K562 (cell line): ENCODE measurements at regions not wholly inside any gene's neighbourhood (a gene's known extent, or its start where the extent isn't known, plus 50 kb on each side); places are given as distances from the start of the nearest gene placed in this dataset.

ENCODE experiments used
- ATAC-seq: fragments of 200-7000 bp; cut with Tn5 transposase; 3 replicates; pipeline ENCODE4 v1.9.1; 2020; ENCODE audit warnings: moderate library complexity
- BruUV-seq: library from RNA; stranded (reverse); fragments of 400-500 nt; replicated peaks from 2 replicates; lab custom pipeline; 2021; lab: Mats Ljungman, UMichigan
- CTCF ChIA-PET: fragments of 300-600 bp; formaldehyde crosslinking; extraction: SDS; loops from one replicate; lab custom pipeline; 2021; ENCODE audit warnings: low intra/inter-chr PET ratio; lab: Yijun Ruan, JAX
- POLR2A ChIA-PET: fragments of 300-600, 350-650 bp; sonication (Branson Sonifier 250); formaldehyde crosslinking; extraction: SDS; loops from one replicate; lab custom pipeline; 2021; ENCODE audit warnings: antibody characterized with exemption, inconsistent platforms; lab: Yijun Ruan, JAX
- DNase-seq, 4 experiments: peaks; one replicate each; pipeline versions ENCODE4 v3.0.0 to v3.0.0-alpha.2; 2011 to 2018; ENCODE audit warnings: low spot score in 3 of 4, mixed read lengths in 3 of 4; ENCODE audit errors: extremely low read depth in 1 of 4
- FAIRE-seq: peaks from 2 replicates; lab custom pipeline; 2011; peaks lifted over from hg19 to GRCh38; lab: Jason Lieb, UNC
- H2AFZ ChIP-seq: 2 replicates; pipeline ENCODE4 v1.6.0; 2011; ENCODE audit warnings: low read depth, low read length, control low read depth, inconsistent platforms
- H3K27ac ChIP-seq: fragments of 200-600 bp; 3 replicates; pipeline ENCODE4 v1.8.0; 2011; ENCODE audit warnings: low read depth, mild to moderate bottlenecking, control low read depth, inconsistent platforms, low read length, moderate library complexity, mixed read lengths; ENCODE audit errors: extremely low read depth
- H3K27me3 ChIP-seq, 2 experiments: fragments of 300-600 bp in 1 of 2; 2 replicates in 1 of 2; 3 replicates in 1 of 2; pipeline versions ENCODE4 v1.6.0 to v1.8.0; 2011; ENCODE audit warnings: inconsistent platforms in 2 of 2, low read length in 2 of 2, mild to moderate bottlenecking in 1 of 2, mixed read lengths in 1 of 2, moderate library complexity in 1 of 2; ENCODE audit not compliant: control insufficient read depth in 2 of 2, insufficient read depth in 2 of 2
- H3K36me3 ChIP-seq: fragments of 300-600 bp; 3 replicates; pipeline ENCODE4 v1.8.0; 2011; ENCODE audit warnings: mild to moderate bottlenecking, low read length, inconsistent platforms; ENCODE audit not compliant: control insufficient read depth, insufficient read depth
- H3K4me1 ChIP-seq, 2 experiments: fragments of 200-600 bp in 1 of 2; replicated peaks in 1 of 2; 2 replicates in 1 of 2; 3 replicates in 1 of 2; pipeline versions ENCODE4 v1.5.1 to v1.8.0; 2011; ENCODE audit warnings: inconsistent platforms in 2 of 2, low read length in 2 of 2, mild to moderate bottlenecking in 1 of 2, mixed read lengths in 1 of 2, moderate library complexity in 1 of 2; ENCODE audit not compliant: control insufficient read depth in 2 of 2, insufficient read depth in 2 of 2
- H3K4me2 ChIP-seq: 2 replicates; pipeline ENCODE4 v1.6.1; 2011; ENCODE audit warnings: low read length, control low read depth, inconsistent platforms, mixed read lengths; ENCODE audit not compliant: insufficient read depth
- H3K4me3 ChIP-seq: fragments of 200-600 bp; sonication (generic), shearing (Covaris generic); 2 replicates; pipeline ENCODE4 v1.5.1; 2016; ENCODE audit warnings: control low read depth, inconsistent platforms
- H3K79me2 ChIP-seq: fragments of 200-600 bp; 3 replicates; pipeline ENCODE4 v1.8.0; 2011; ENCODE audit warnings: low read length, inconsistent platforms; ENCODE audit not compliant: control insufficient read depth, insufficient read depth
- H3K9ac ChIP-seq, 2 experiments: 2 replicates each; pipeline versions ENCODE4 v1.6.0 to v1.6.1; 2011; ENCODE audit warnings: low read depth in 2 of 2, low read length in 2 of 2, control low read depth in 1 of 2, inconsistent platforms in 1 of 2, mild to moderate bottlenecking in 1 of 2, mixed read lengths in 1 of 2; ENCODE audit not compliant: insufficient read depth in 1 of 2
- H3K9me1 ChIP-seq: one replicate; pipeline ENCODE4 v1.6.0; 2011; ENCODE audit warnings: inconsistent platforms, mild to moderate bottlenecking, low read length, moderate library complexity; ENCODE audit not compliant: control insufficient read depth, insufficient read depth
- H3K9me3 ChIP-seq: replicated peaks from 2 replicates; pipeline ENCODE4 v1.5.1; 2011; ENCODE audit warnings: low read depth, low read length, inconsistent platforms; ENCODE audit not compliant: control insufficient read depth, insufficient read depth
- H4K20me1 ChIP-seq: replicated peaks from 2 replicates; pipeline ENCODE4 v1.6.1; 2011; ENCODE audit warnings: low read length, inconsistent platforms, mixed read lengths; ENCODE audit not compliant: control insufficient read depth, insufficient read depth
- AFF4 ChIP-seq: sonication (generic); formaldehyde crosslinking; IDR thresholded peaks from 2 replicates; pipeline ENCODE4 v1.8.0; 2023; ENCODE audit warnings: mild to moderate bottlenecking, missing genetic modification reagents
- CAMTA2 ChIP-seq: fragments of 250-450 bp; sonication (Bioruptor Pico); conservative IDR thresholded peaks from 2 replicates; pipeline ENCODE4 v1.5.1; 2022
- CLOCK ChIP-seq: fragments of 250-450 bp; sonication (Bioruptor Pico); IDR thresholded peaks from 2 replicates; pipeline ENCODE4 v1.4.0; 2020; ENCODE audit warnings: mild to moderate bottlenecking, moderate library complexity, borderline replicate concordance
- EGR1 ChIP-seq: fragments of 450-650 bp; conservative IDR thresholded peaks from 2 replicates; pipeline ENCODE4 v1.6.1; 2017; ENCODE audit warnings: mild to moderate bottlenecking
- NR2C2 ChIP-seq, 2 experiments: fragments of 200-800 bp in 1 of 2; sonication (Bioruptor generic) in 1 of 2; sonication (generic) in 1 of 2; formaldehyde crosslinking in 1 of 2; IDR thresholded peaks; 2 replicates each; pipeline versions ENCODE4 v1.6.1 to v1.8.0; 2016 to 2022; ENCODE audit warnings: mild to moderate bottlenecking in 1 of 2, missing compliant biosample characterization in 1 of 2, missing genetic modification characterization in 1 of 2, missing genetic modification reagents in 1 of 2
- NR2F6 ChIP-seq: fragments of 450-650 bp; formaldehyde crosslinking; IDR thresholded peaks from 2 replicates; pipeline ENCODE4 v1.4.0; 2020; ENCODE audit warnings: mild to moderate bottlenecking
- WGBS: fragments of 100-300 bp; shearing (Covaris generic); methylation state at CpG from one replicate; pipeline ENCODE4 v1.1.6; 2016; ENCODE audit warnings: low coverage, mixed read lengths; ENCODE audit not compliant: insufficient coverage; ENCODE audit errors: missing lambda C conversion rate; 5-methylcytosine and 5-hydroxymethylcytosine counted together
- in situ Hi-C: fragments of 300-500 bp; cut with MboI; formaldehyde crosslinking; loops from 4 replicates; pipeline ENCODE4 v1.15.0; 2018; ENCODE audit warnings: inconsistent platforms, mixed read lengths
- intact Hi-C: fragments of 100-400 bp; cut with micrococcal nuclease; formaldehyde crosslinking; loops from 2 replicates; pipeline ENCODE4 v1.14.2; 2022

- H3K27ac ChIP-seq: no peak overlapping the region
- H3K36me3 ChIP-seq: no peaks in the 10 kb centered on the region
- no peaks in the 10 kb centered on the region for H4K20me1 ChIP-seq
- H2AFZ ChIP-seq: no peak overlapping the region
- BruUV-seq: no TSS peak
- POLR2A ChIA-PET: interaction anchor here (1.5 kb wide), 1 partner anchor 8 kb away, joined by 3 read pairs; no protein-coding TSS in a partner anchor
- CTCF ChIA-PET: no interaction called here
- FAIRE-seq (no peak), ATAC-seq (no peak), DNase-seq (no peak)
- peaks cover 14 to 18% of the 10 kb centered on the region in 2 experiments; a peak in 4 of 5 replicates for H3K27me3 ChIP-seq
- H3K4me1 ChIP-seq: no peaks in the 10 kb centered on the region
- no peaks in the 10 kb centered on the region for H3K9me1 ChIP-seq
- H3K4me3 ChIP-seq: no peak overlapping the region
- WGBS: 2% methylated on average over 10 of the region's 10 CpGs
- no peak overlapping the region for H3K4me2 ChIP-seq
- in situ Hi-C loops: no loop called here
- TF ChIP-seq NR2F6 (CRISPR knock-in tag) (no peak), NR2C2 (CRISPR knock-in tag; IDR thresholded peaks at IDR 0.05) (no peak), NR2C2 (tag; IDR thresholded peaks at IDR 0.05) (peak; percentile 29; the same call in 1 of the 2 replicates)
- no peak overlapping the region for H3K9ac ChIP-seq
- intact Hi-C loops: no loop called here
- H3K79me2 ChIP-seq: no peaks in the 10 kb centered on the region
- no peaks in the 10 kb centered on the region for H3K9me3 ChIP-seq
Observed at GRCh38 chr16:73145166-73145880, 97.4 kb upstream of the ZFHX3 start.

GRCh38 chr16:73143576-73144422, 95.9 kb upstream of the ZFHX3 start:
- DNase-seq: no peak
- Histone ChIP-seq H2AFZ (no peak overlapping the region), H3K9me3 (no peaks in the 10 kb centered on the region), H3K79me2 (no peaks in the 10 kb centered on the region), H3K4me3 (no peak overlapping the region), H3K4me2 (no peak overlapping the region), H3K9ac (no peak overlapping the region), H3K36me3 (no peaks in the 10 kb centered on the region), H3K27me3 (peaks cover 16 to 18% of the 10 kb centered on the region in 2 experiments; a peak in 4 of 5 replicates), H4K20me1 (no peaks in the 10 kb centered on the region), H3K9me1 (no peaks in the 10 kb centered on the region), H3K27ac (no peak overlapping the region), H3K4me1 (no peaks in the 10 kb centered on the region)
- ATAC-seq: no peak
- BruUV-seq: no TSS peak
- intact Hi-C loops (no loop called here), in situ Hi-C loops (no loop called here)
- ChIA-PET POLR2A (interaction anchor here (0.9 kb wide), 1 partner anchor 9 kb away, joined by 3 read pairs; no protein-coding TSS in a partner anchor), CTCF (no interaction called here)
- no peak for FAIRE-seq
- 0% methylated on average over 14 of the region's 14 CpGs for WGBS
- TF ChIP-seq CAMTA2 (CRISPR knock-in tag) (no peak), CLOCK (CRISPR knock-in tag) (no peak), AFF4 (CRISPR knock-in tag) (no peak), EGR1 (no peak)
